SKM-1 treated with dmso at 0.1 percent for 144 hours (cell line): ENCODE measurements at regions not wholly inside any gene's neighbourhood (a gene's known extent, or its start where the extent isn't known, plus 50 kb on each side); places are given as distances from the start of the nearest gene placed in this dataset.
"Not testable (repeated sequence)": the region's sequence is repeated elsewhere in the genome, so short reads cannot be mapped to it uniquely, and the experiment has no call there.

ENCODE experiments used
- DNase-seq: peaks from one replicate; lab custom pipeline; 2025; ENCODE audit not compliant: unreplicated experiment; lab: John Stamatoyannopoulos, UW

GRCh38 chr1:242914729-242915128 lies 340.4 kb downstream of the CEP170 start:
- DNase-seq = not testable (repeated sequence)

GRCh38 chr1:242912855-242913254 lies 342.2 kb downstream of the CEP170 start:
- not testable (repeated sequence) for DNase-seq

GRCh38 chr1:242900558-242900957 lies 354.5 kb downstream of the CEP170 start:
- not testable (repeated sequence) for DNase-seq

GRCh38 chr1:242890192-242890741 lies 364.8 kb downstream of the CEP170 start:
- no peak for DNase-seq

- DNase-seq = no peak
These were observed 361.6 kb upstream of the PLD5 start for GRCh38 chr1:242886137-242886536.

GRCh38 chr1:242880022-242880421 lies 355.5 kb upstream of the PLD5 start:
- not testable (repeated sequence) for DNase-seq

GRCh38 chr1:242877743-242878142 lies 353.2 kb upstream of the PLD5 start:
- DNase-seq = no peak

- DNase-seq = no peak
These were observed 352.7 kb upstream of the PLD5 start for GRCh38 chr1:242877229-242877628.

- no peak for DNase-seq
These were observed 351.5 kb upstream of the PLD5 start for GRCh38 chr1:242876030-242876429.

- DNase-seq = no peak
These were observed 349.2 kb upstream of the PLD5 start for GRCh38 chr1:242873661-242874060.

- no peak for DNase-seq
These were observed 348.0 kb upstream of the PLD5 start for GRCh38 chr1:242872521-242872920.

GRCh38 chr1:242871471-242872030 lies 347.1 kb upstream of the PLD5 start:
- DNase-seq = no peak

GRCh38 chr1:242870966-242871365 lies 346.5 kb upstream of the PLD5 start:
- no peak for DNase-seq

- no peak for DNase-seq
These were observed 331.8 kb upstream of the PLD5 start for GRCh38 chr1:242856289-242856688.

- DNase-seq = no peak
These were observed 330.0 kb upstream of the PLD5 start for GRCh38 chr1:242854466-242854865.

- peak; percentile 7 for DNase-seq
These were observed 323.0 kb upstream of the PLD5 start for GRCh38 chr1:242847390-242847993.

- no peak for DNase-seq
These were observed 317.6 kb upstream of the PLD5 start for GRCh38 chr1:242842094-242842493.

GRCh38 chr1:242839101-242839500 lies 314.6 kb upstream of the PLD5 start:
- no peak for DNase-seq

- no peak for DNase-seq
These were observed 311.9 kb upstream of the PLD5 start for GRCh38 chr1:242836423-242836822.

GRCh38 chr1:242828828-242829227 lies 304.3 kb upstream of the PLD5 start:
- DNase-seq = no peak

GRCh38 chr1:242828199-242828598 lies 303.7 kb upstream of the PLD5 start:
- no peak for DNase-seq

- no peak for DNase-seq
These were observed 303.0 kb upstream of the PLD5 start for GRCh38 chr1:242827538-242827937.
